Peyer's patch (tissue), 4 donors: ENCODE measurements at regions not wholly inside any gene's neighbourhood (a gene's known extent, or its start where the extent isn't known, plus 50 kb on each side); places are given as distances from the start of the nearest gene placed in this dataset.

Experiments
- DNase-seq, 3 donors: peaks; one replicate each; pipeline ENCODE4 v3.0.0-alpha.2; 2017 to 2019
- H3K27ac ChIP-seq, 4 donors: fragments of 200-600 bp; sonication (generic); one replicate each; pipeline ENCODE4 v1.5.1; 2016 to 2019
- H3K27me3 ChIP-seq, 2 donors: fragments of 200-600 bp; sonication (generic); one replicate each; pipeline ENCODE4 v1.5.1; 2019
- H3K36me3 ChIP-seq, 3 donors: fragments of 200-600 bp; sonication (generic); one replicate each; pipeline ENCODE4 v1.5.1; 2016 to 2019
- H3K4me1 ChIP-seq, 4 donors: fragments of 200-600 bp; sonication (generic); one replicate each; pipeline ENCODE4 v1.5.1; 2016 to 2019
- H3K4me3 ChIP-seq, 4 donors: fragments of 200-600 bp; sonication (generic); 1 replicate in 3 of 4; 2 replicates in 1 of 4; pipeline ENCODE4 v1.5.1; 2016 to 2019; ENCODE audit warnings: mild to moderate bottlenecking in 1 of 4
- H3K9me3 ChIP-seq, 4 donors: fragments of 200-600 bp; sonication (generic); one replicate each; pipeline ENCODE4 v1.5.1; 2016 to 2019; ENCODE audit warnings: mild to moderate bottlenecking in 1 of 4
- POLR2A ChIP-seq, 2 donors: fragments of 450-650 bp; IDR thresholded peaks; one replicate each; pipeline ENCODE4 v1.5.1; 2017; ENCODE audit warnings: antibody characterized with exemption in 2 of 2, mild to moderate bottlenecking in 2 of 2, moderate library complexity in 2 of 2
- TF ChIP-seq, protein P1 (sequence below), 6 experiments: fragments of 450-650 bp in 4 of 6; fragments of 200-600 bp in 2 of 6; sonication (generic) in 1 of 6; IDR thresholded peaks; one replicate each; pipeline ENCODE4 v1.5.1; 2017 to 2019; ENCODE audit warnings: antibody characterized with exemption in 6 of 6, mild to moderate bottlenecking in 3 of 6, moderate library complexity in 1 of 6

GRCh38 chr2:220556658-220557057 is 929.2 kb downstream of the SLC4A3 start:
- no peaks in the 10 kb centered on the region for H3K36me3 ChIP-seq
- DNase-seq, result no peak
- H3K27me3 ChIP-seq, result no peaks in the 10 kb centered on the region
- no peak overlapping the region for H3K27ac ChIP-seq
- no peaks in the 10 kb centered on the region for H3K9me3 ChIP-seq
- no peak overlapping the region for H3K4me3 ChIP-seq
- H3K4me1 ChIP-seq, result no peaks in the 10 kb centered on the region
- TF ChIP-seq POLR2A (IDR thresholded peaks at IDR 0.05), result no peak
- TF ChIP-seq, protein P1, sequence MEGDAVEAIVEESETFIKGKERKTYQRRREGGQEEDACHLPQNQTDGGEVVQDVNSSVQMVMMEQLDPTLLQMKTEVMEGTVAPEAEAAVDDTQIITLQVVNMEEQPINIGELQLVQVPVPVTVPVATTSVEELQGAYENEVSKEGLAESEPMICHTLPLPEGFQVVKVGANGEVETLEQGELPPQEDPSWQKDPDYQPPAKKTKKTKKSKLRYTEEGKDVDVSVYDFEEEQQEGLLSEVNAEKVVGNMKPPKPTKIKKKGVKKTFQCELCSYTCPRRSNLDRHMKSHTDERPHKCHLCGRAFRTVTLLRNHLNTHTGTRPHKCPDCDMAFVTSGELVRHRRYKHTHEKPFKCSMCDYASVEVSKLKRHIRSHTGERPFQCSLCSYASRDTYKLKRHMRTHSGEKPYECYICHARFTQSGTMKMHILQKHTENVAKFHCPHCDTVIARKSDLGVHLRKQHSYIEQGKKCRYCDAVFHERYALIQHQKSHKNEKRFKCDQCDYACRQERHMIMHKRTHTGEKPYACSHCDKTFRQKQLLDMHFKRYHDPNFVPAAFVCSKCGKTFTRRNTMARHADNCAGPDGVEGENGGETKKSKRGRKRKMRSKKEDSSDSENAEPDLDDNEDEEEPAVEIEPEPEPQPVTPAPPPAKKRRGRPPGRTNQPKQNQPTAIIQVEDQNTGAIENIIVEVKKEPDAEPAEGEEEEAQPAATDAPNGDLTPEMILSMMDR (IDR thresholded peaks at IDR 0.05), result no peak

GRCh38 chr2:220560192-220560591 is 932.8 kb downstream of the SLC4A3 start:
- no peaks in the 10 kb centered on the region for H3K36me3 ChIP-seq
- no peak overlapping the region for H3K27ac ChIP-seq
- H3K9me3 ChIP-seq, result no peaks in the 10 kb centered on the region
- TF ChIP-seq POLR2A (IDR thresholded peaks at IDR 0.05), result no peak
- TF ChIP-seq, protein P1 (IDR thresholded peaks at IDR 0.05), result no peak
- DNase-seq, result no peak
- no peak overlapping the region for H3K4me3 ChIP-seq
- no peaks in the 10 kb centered on the region for H3K27me3 ChIP-seq
- no peaks in the 10 kb centered on the region for H3K4me1 ChIP-seq

DNA sequence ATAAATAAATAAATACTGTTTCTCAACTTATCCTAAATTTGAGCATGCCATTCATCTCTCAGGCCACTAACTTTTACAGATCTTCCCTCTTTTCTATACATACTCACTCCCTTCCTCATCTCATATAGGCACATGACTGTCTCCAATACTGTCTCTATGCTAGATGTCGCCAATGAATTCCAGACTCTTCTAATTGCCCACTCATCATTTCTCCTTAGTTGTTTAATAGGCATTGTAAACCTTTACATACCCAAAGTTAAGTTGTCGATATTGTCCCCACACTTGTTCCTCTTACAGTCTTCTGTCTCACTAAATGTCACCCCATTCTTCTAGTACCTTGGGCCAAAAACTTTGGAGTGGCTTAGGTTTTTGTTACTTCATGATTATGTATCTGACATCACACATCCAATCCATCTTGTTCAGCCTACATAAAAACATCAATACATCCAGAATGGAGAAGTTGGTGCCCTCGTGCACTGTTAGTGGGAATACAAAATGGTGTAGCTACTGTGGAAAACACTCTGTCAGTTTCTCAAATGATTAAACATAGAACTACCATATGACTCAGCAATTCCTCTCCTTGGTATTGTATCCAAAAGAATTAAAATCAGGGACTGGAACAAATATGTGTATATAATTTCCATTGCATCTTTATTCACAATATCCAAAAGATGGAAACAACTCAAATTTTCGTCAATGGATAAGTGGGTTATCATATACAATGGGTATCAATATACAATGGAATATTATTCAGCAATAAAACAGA is 935.1 kb downstream of the SLC4A3 start:
- Histone ChIP-seq H3K36me3 (no peaks in the 10 kb centered on the region), H3K4me3 (no peak overlapping the region), H3K27me3 (no peaks in the 10 kb centered on the region), H3K4me1 (no peaks in the 10 kb centered on the region), H3K27ac (no peak overlapping the region), H3K9me3 (no peaks in the 10 kb centered on the region)
- DNase-seq, result no peak
- TF ChIP-seq POLR2A (IDR thresholded peaks at IDR 0.05), result no peak
- TF ChIP-seq, protein P1 (IDR thresholded peaks at IDR 0.05), result no peak

DNA sequence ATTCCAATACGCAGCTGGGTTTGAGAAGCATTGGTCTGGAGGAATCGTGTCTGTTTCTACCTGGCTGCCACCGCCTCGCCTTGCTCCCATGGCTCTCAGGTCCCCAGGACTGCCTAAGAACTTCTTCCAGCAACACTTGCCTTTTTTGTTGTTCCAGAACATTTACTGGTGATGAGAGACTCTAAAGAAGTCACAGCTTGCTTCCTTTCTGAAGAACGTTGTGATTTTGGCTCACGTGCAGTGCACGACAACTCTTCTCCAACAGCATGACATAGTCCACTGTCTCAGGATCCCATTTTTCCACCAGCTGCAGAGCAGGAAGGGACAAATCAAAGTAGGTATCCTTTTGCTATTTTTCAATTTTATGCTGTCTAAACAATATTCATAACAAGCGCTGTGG is 940.9 kb downstream of the SLC4A3 start:
- no peak for TF ChIP-seq POLR2A (IDR thresholded peaks at IDR 0.05)
- TF ChIP-seq, protein P1 (IDR thresholded peaks at IDR 0.05), result no peak
- no peak overlapping the region for H3K4me3 ChIP-seq
- no peak for DNase-seq
- no peaks in the 10 kb centered on the region for H3K4me1 ChIP-seq
- no peaks in the 10 kb centered on the region for H3K9me3 ChIP-seq
- no peak overlapping the region for H3K27ac ChIP-seq
- no peaks in the 10 kb centered on the region for H3K36me3 ChIP-seq
- H3K27me3 ChIP-seq, result no peaks in the 10 kb centered on the region

DNA sequence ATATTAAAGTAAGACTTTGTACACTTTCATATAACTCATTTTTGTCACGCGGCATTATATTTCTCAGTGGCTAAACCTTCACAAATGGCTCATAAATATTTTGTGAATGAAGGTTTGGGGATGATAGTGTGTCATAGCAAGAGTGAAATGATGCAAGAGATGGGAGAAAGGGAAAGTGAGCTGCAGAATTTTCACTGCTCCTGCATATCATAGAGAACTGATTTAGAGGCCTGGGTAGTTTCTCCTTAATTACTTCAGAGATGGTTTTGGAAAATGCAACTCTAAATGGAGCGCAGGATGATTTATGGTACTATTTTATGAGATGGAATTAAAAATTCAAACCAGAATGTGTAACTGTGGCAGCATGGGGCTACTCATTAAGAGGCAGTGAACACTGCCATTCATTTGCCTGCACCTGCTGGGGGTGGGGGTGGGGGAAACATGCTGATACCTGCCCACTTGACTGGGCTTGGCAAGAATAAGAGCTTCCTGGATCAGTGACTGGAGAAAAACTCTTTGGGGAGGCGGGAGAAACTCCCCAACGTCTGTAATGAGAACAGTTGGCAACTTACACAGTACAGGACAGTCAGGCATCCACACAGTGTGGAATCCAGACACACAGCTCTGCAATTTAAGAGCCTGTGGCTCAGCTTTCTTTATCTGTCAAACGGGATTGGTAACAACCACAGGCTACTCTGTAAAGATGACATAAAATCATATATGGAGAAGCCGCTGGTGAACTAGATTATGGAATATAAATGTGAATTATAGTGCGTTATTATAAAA is 941.9 kb downstream of the SLC4A3 start:
- Histone ChIP-seq H3K9me3 (no peaks in the 10 kb centered on the region), H3K27me3 (no peaks in the 10 kb centered on the region), H3K4me1 (no peaks in the 10 kb centered on the region), H3K36me3 (no peaks in the 10 kb centered on the region), H3K27ac (no peak overlapping the region), H3K4me3 (no peak overlapping the region)
- TF ChIP-seq, protein P1 (IDR thresholded peaks at IDR 0.05), result no peak
- no peak for DNase-seq
